NCI-H1105 treated with DMSO at 0.1 percent for 48 hours (cell line): ENCODE measurements at regions not wholly inside any gene's neighbourhood (a gene's known extent, or its start where the extent isn't known, plus 50 kb on each side); places are given as distances from the start of the nearest gene placed in this dataset.
"Not testable (repeated sequence)": the region's sequence is repeated elsewhere in the genome, so short reads cannot be mapped to it uniquely, and the experiment has no call there.

Source experiments
- DNase-seq: peaks from one replicate; lab custom pipeline; 2025; lab: John Stamatoyannopoulos, UW

GRCh38 chr5:85170183-85170582 is 785.5 kb upstream of the EDIL3 start:
- DNase-seq, result no peak

- DNase-seq, result no peak
Observed at GRCh38 chr5:85173469-85173868, 788.8 kb upstream of the EDIL3 start.

GRCh38 chr5:85182344-85182743 is 797.7 kb upstream of the EDIL3 start:
- no peak for DNase-seq

- DNase-seq, result no peak
Observed at GRCh38 chr5:85204289-85204688, 819.6 kb upstream of the EDIL3 start.

GRCh38 chr5:85205430-85205829 is 820.8 kb upstream of the EDIL3 start:
- DNase-seq, result no peak

- no peak for DNase-seq
Observed at GRCh38 chr5:85225388-85225787, 840.7 kb upstream of the EDIL3 start.

- no peak for DNase-seq
Observed at GRCh38 chr5:85249204-85249603, 864.5 kb upstream of the EDIL3 start.

GRCh38 chr5:85263125-85263524 is 878.4 kb upstream of the EDIL3 start:
- DNase-seq, result no peak

GRCh38 chr5:85266692-85267091 is 882.0 kb upstream of the EDIL3 start:
- no peak for DNase-seq

GRCh38 chr5:85268194-85268593 is 883.5 kb upstream of the EDIL3 start:
- DNase-seq, result no peak

GRCh38 chr5:85278193-85278592 is 893.5 kb upstream of the EDIL3 start:
- DNase-seq, result no peak

- DNase-seq, result no peak
Observed at GRCh38 chr5:85288914-85289313, 904.2 kb upstream of the EDIL3 start.

- DNase-seq, result no peak
Observed at GRCh38 chr5:85293145-85293785, 908.6 kb upstream of the EDIL3 start.

- no peak for DNase-seq
Observed at GRCh38 chr5:85304524-85304923, 919.8 kb upstream of the EDIL3 start.

- no peak for DNase-seq
Observed at GRCh38 chr5:85305766-85306165, 921.1 kb upstream of the EDIL3 start.

GRCh38 chr5:85311536-85311935 is 926.9 kb upstream of the EDIL3 start:
- no peak for DNase-seq

GRCh38 chr5:85320495-85320894 is 935.8 kb upstream of the EDIL3 start:
- DNase-seq, result no peak

- DNase-seq, result no peak
Observed at GRCh38 chr5:85333276-85333675, 948.6 kb upstream of the EDIL3 start.

- DNase-seq, result no peak
Observed at GRCh38 chr5:85337435-85337834, 952.8 kb upstream of the EDIL3 start.

- DNase-seq, result no peak
Observed at GRCh38 chr5:85340790-85341189, 956.1 kb upstream of the EDIL3 start.

- no peak for DNase-seq
Observed at GRCh38 chr5:85345818-85346217, 961.1 kb upstream of the EDIL3 start.

GRCh38 chr5:85357309-85357708 is 972.6 kb upstream of the EDIL3 start:
- no peak for DNase-seq

- no peak for DNase-seq
Observed at GRCh38 chr5:85375525-85375924, 990.8 kb upstream of the EDIL3 start.

- DNase-seq, result no peak
Observed at GRCh38 chr5:85388770-85389169, 1004.1 kb upstream of the EDIL3 start.

- not testable (repeated sequence) for DNase-seq
Observed at GRCh38 chr5:85392309-85392708, 1007.6 kb upstream of the EDIL3 start.
